NB4 (cell line): ENCODE measurements at regions not wholly inside any gene's neighbourhood (a gene's known extent, or its start where the extent isn't known, plus 50 kb on each side); places are given as distances from the start of the nearest gene placed in this dataset.

ENCODE experiments used
- CTCF ChIP-seq: IDR thresholded peaks from one replicate; pipeline ENCODE4 v1.5.1; 2012; ENCODE audit warnings: low read depth, low read length
- POLR2A ChIP-seq: IDR thresholded peaks from 2 replicates; pipeline ENCODE4 v1.6.1; 2011; ENCODE audit warnings: mild to moderate bottlenecking; ENCODE audit not compliant: insufficient read length; ENCODE audit errors: extremely low read depth

GRCh38 chr1:39152923-39153322 lies 51.6 kb upstream of the MACF1 start:
- no peak for TF ChIP-seq POLR2A
- no peak for TF ChIP-seq CTCF
